ENCODE measurements at regions not wholly inside any gene's neighbourhood (a gene's known extent, or its start where the extent isn't known, plus 50 kb on each side); places are given as distances from the start of the nearest gene placed in this dataset.
"Not testable (repeated sequence)": the region's sequence is repeated elsewhere in the genome, so short reads cannot be mapped to it uniquely, and the experiment has no call there.

- DNase-seq, result no peak
These were observed 207.4 kb upstream of the EEF2KMT start for GRCh38 chr16:5305023-5305422.

- DNase-seq, result no peak
These were observed 204.9 kb upstream of the EEF2KMT start for GRCh38 chr16:5302372-5303114.

GRCh38 chr16:5298202-5298601, 200.6 kb upstream of the EEF2KMT start:
- DNase-seq, result no peak

- DNase-seq, result no peak
These were observed 198.6 kb upstream of the EEF2KMT start for GRCh38 chr16:5296176-5296575.

- DNase-seq, result not testable (repeated sequence)
These were observed 197.7 kb upstream of the EEF2KMT start for GRCh38 chr16:5295304-5295703.

GRCh38 chr16:5282152-5282551, 184.6 kb upstream of the EEF2KMT start:
- DNase-seq, result not testable (repeated sequence)

- DNase-seq, result no peak
These were observed 159.9 kb upstream of the EEF2KMT start for GRCh38 chr16:5257462-5257861.

- DNase-seq, result no peak
These were observed 155.2 kb upstream of the EEF2KMT start for GRCh38 chr16:5252791-5253190.

GRCh38 chr16:5247403-5247802, 149.8 kb upstream of the EEF2KMT start:
- DNase-seq, result not testable (repeated sequence)

- DNase-seq, result not testable (repeated sequence)
These were observed 142.7 kb upstream of the EEF2KMT start for GRCh38 chr16:5240278-5240626.

- not testable (repeated sequence) for DNase-seq
These were observed 142.1 kb upstream of the EEF2KMT start for GRCh38 chr16:5239472-5240277.

GRCh38 chr16:5235119-5235518, 137.5 kb upstream of the EEF2KMT start:
- DNase-seq, result no peak

- no peak for DNase-seq
These were observed 136.9 kb upstream of the EEF2KMT start for GRCh38 chr16:5234295-5235050.

GRCh38 chr16:5231246-5231759, 133.7 kb upstream of the EEF2KMT start:
- no peak for DNase-seq

- DNase-seq, result no peak
These were observed 130.8 kb upstream of the EEF2KMT start for GRCh38 chr16:5228369-5228768.

GRCh38 chr16:5225931-5226655, 128.5 kb upstream of the EEF2KMT start:
- DNase-seq, result no peak

GRCh38 chr16:5222761-5223160, 125.2 kb upstream of the EEF2KMT start:
- DNase-seq, result no peak

- not testable (repeated sequence) for DNase-seq
These were observed 124.2 kb upstream of the EEF2KMT start for GRCh38 chr16:5221831-5222230.

GRCh38 chr16:5220705-5221104, 123.1 kb upstream of the EEF2KMT start:
- DNase-seq, result no peak

- no peak for DNase-seq
These were observed 119.0 kb upstream of the EEF2KMT start for GRCh38 chr16:5216441-5217080.

GRCh38 chr16:5215901-5216300, 118.3 kb upstream of the EEF2KMT start:
- no peak for DNase-seq

- DNase-seq, result no peak
These were observed 116.9 kb upstream of the EEF2KMT start for GRCh38 chr16:5214466-5214865.
